HG03432 (cell line): ENCODE measurements at regions not wholly inside any gene's neighbourhood (a gene's known extent, or its start where the extent isn't known, plus 50 kb on each side); places are given as distances from the start of the nearest gene placed in this dataset.
A peak's percentile ranks its signal among the peaks of the same experiment; 100 is the strongest.

Experiments used
- ATAC-seq: cut with Tn5 transposase; IDR thresholded peaks from one replicate; pipeline ENCODE4 v1.9.1; 2021; ENCODE audit warnings: mild to moderate bottlenecking, moderate library complexity; ENCODE audit not compliant: unreplicated experiment

DNA sequence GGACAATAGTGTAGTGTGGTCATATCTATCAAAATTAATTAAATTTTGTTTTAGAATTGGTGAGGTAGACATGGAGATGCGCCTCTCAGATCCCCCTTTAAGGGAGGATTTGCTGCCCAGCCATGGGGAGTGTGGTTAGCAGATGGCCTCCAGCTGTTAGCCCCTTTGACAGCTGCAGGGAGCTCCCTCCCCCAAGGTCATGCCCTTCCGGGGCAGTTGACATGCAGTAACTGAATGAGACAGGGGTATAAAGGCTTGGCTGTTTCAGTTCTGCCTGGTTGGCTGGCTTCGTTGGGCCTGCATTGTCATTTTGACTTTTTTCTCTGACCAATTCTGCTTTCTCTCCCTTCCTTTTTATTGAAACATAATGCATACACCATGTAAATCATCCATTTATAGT lies 291.5 kb upstream of the SRRM4 start:
- peak; percentile 87 for ATAC-seq

DNA sequence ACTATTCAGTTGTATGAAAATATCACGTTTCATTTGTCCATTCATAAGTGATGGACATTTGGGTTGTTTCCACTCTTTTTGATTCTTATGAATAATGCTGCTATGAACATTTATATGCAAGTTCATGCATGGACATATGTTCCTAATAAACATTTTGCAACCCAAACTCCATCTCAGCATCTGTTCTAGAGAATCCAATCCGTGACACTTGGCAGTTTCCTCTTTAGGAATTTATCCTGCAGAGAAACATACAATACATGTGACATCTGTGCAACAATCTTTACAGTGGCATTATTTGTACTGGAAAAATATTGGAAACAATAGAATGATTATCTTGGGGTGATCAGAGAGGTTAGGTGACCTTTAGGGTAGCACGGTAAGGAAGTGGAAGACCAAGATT lies 290.8 kb upstream of the SRRM4 start:
- no peak for ATAC-seq

GRCh38 chr12:118694128-118694775 lies 287.1 kb upstream of the SRRM4 start:
- no peak for ATAC-seq

GRCh38 chr12:118704527-118705241 lies 276.7 kb upstream of the SRRM4 start:
- ATAC-seq: no peak

GRCh38 chr12:118706437-118706836 lies 274.9 kb upstream of the SRRM4 start:
- no peak for ATAC-seq

- ATAC-seq: no peak
Measured at GRCh38 chr12:118709946-118710345, 271.4 kb upstream of the SRRM4 start.

DNA sequence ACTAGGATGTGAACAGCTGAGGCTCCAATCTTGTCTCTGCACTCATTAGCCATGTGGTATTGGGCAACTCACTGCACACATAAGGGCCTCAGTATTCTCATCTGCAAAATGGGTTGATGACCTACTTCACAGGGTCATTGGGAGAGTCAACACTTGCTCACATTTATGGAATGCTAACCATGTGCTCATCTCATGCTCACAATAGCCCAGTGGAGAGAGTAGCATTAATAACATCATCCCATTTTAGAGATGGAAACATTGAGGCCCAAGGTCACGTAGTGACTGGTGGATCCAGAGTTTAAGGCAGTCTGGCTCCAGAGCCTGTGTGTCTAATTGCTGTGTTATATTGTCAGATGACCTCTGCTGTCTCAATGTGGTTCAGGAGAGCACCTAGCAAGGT lies 270.2 kb upstream of the SRRM4 start:
- ATAC-seq: no peak

DNA sequence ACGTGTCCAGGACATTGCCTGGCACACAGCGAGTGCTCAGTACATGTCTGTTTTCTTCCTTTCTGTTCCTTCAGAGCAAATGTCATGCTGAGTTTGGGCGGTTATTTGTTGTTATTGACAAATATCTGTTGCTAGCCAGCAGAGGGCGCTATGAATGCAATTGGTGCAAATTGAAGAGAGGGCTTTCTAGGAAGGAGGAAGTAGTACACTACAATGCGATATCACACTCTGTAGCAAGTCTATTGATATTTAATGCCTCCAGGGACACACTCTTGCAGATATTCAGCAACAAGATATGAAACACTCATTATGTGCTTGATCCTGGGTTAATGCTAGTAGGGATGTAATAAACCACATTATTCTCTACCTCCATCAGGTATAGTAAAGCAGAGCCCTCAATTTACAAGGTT lies 267.3 kb upstream of the SRRM4 start:
- ATAC-seq: peak; percentile 58

DNA sequence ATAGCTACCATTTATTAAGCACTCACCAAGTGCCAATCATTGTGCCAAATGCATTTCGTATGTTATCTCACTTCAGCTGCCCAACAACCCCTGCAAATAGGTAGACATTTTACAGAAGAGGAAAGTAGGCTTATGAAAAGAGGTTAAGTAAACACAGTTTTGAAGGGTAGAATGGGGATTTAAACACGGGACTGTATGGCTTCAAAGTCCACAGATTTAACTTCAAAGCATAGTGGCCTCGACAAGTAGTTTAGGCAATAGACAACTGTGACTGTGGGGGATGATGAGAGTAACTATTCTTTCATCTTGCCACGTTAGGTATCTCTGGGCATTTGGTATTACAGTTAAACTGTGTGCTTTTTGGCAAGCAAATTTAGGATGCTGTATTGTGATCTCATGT lies 266.8 kb upstream of the SRRM4 start:
- no peak for ATAC-seq

- ATAC-seq: no peak
Measured at GRCh38 chr12:118715647-118716046, 265.7 kb upstream of the SRRM4 start.

DNA sequence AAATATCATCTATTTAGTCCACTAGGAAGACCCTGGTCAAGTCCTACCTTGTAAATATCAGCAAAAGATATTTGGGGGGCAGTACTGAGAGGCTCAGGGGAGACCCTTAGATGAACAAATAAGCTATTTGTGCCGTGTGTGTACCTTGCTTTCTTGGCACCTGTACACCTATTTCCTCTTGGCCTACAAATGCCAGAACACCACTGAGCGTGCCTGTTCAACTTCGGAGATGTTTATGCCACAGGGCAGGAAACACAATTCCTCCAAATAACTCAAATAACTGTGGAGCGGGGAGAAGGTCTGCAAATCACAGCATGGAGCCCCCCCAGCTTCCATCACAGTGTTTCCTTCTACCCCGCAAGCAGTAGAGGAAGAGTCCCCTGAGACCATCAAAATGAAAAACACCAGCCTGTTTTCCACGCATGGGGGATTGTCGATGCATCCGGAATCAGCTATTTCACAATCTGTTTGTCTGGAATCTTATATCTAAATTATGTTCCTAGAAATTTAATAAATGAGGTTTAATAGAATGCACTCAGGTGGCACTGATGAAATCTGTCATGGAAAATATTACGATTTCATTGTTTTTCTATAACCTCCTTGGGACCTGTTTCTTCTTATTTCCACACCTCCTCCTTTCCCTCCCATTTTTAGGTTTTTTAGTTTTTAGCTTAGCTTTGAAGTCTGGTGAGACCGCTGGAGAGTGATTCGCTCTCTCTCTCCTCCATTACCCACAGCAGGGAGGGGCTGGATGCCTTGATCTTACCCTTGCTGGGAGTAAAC lies 254.0 kb upstream of the SRRM4 start:
- ATAC-seq: no peak

DNA sequence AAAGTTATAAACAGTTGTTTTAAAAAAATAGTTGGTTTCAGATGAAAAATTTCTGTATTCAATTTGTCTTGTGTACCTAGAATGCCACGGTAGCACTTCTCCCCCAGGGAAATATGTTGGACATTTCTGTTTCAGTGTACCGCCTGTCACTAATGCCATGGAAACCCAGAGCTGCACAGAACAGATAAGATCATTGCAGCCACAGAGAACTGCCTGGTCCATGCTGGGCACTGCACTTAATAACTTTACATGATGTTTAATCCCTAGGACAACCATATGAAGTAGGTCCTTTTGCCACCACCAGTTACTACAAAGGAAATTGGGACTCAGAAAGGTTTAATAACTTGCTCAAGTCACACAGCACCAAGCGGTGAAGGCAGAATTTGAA lies 253.4 kb upstream of the SRRM4 start:
- no peak for ATAC-seq

DNA sequence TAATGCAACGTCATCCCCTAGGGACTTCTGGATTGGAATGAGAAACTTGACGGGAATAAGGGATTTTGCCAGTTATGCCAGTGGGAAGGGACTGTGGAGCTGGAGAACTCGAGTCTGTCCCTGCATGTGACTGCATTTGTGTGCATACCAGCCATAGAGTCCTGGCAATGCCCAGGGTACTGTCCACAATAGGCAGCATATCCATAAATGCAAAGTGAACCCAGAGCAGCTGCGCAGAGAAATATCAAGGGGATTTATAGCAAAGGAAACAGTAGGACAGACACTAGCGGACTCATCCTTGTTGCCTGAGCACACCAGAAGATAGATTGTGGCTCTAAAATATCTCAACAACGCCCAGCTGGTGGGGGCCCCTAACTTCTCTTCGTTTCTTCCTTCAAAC lies 247.1 kb upstream of the SRRM4 start:
- no peak for ATAC-seq

DNA sequence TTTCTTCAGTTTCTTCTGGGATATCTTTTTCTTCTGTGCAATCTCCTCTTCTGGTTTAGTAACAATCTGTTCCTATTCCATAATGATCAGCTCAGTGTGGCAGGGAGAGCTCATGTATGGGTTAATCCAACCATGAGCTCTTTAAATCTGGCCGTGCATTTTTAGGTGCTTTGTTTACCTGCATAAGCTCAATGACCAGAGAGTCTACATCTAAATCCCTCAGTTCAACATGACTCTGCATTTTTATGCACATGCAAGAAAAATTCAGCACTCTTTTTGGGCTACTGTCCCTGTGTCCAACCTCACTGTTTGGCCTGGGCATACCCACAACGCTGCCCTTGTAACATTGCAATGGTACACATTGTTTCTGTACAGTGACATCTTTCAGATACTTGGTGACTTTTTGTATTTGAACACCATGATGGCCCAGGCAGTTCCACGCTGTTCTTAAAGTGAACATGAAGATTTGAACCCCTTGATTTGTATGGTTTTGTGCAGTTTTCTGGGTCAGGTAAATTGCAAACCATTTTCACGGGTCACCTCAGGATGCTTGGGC lies 243.3 kb upstream of the SRRM4 start:
- ATAC-seq: no peak

- ATAC-seq: no peak
Measured at GRCh38 chr12:118741194-118741593, 240.1 kb upstream of the SRRM4 start.

DNA sequence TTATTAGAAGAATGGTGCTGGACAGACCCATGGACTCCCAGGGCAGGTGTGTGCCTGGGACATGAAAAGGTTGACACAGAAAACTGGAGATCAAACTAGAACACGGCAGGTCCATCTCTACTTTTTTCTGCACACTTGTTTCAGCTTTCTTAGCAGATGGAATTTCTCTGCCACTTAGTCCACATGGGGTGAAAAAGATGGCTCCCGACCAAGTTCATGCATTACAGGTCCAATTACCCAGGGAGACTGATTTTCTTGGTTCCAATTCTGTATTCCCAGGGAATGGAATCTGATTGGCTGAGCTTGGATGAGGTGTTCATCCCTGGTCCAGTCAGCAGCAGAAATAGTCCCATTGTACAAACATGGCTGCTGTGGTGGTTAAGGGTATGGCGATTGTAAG lies 238.9 kb upstream of the SRRM4 start:
- no peak for ATAC-seq

DNA sequence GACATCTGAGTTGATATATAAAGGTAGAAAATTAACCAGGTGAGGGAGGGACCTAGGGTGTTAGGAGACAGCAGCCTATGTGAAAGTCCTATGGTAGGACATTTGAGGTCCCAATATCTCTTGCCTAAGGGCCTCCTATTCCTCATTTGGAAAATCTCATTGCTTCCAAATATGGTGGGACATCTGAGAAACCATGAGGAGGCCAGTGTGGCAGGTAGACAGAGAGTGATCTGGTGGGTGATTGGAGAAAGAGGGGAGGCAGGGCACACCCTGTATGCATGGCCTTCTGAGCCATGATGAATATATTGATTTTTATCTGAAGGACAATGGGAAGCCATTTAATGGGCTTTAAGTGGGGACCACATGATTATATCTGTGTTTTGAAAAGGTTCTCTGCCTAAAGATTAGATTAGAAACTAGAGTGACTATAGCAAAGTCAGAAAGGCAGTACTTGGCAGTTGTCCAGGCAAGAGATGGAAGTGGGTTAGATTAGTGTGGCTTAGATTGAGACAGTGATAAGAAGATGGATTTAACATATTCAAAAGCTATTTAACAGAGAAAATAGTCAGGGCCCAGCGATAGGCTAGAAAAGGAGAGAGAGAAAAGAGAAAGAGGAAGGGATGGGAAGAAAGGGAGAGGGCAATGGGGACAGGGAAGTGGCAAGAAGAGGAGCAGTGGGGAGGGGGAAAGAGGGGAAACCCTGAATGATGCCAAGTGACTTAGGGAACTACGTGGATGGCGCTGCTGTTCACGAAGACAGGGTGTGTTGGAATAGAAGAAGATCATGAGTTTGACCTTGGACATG lies 237.2 kb upstream of the SRRM4 start:
- no peak for ATAC-seq

- no peak for ATAC-seq
Measured at GRCh38 chr12:118746176-118746575, 235.2 kb upstream of the SRRM4 start.

DNA sequence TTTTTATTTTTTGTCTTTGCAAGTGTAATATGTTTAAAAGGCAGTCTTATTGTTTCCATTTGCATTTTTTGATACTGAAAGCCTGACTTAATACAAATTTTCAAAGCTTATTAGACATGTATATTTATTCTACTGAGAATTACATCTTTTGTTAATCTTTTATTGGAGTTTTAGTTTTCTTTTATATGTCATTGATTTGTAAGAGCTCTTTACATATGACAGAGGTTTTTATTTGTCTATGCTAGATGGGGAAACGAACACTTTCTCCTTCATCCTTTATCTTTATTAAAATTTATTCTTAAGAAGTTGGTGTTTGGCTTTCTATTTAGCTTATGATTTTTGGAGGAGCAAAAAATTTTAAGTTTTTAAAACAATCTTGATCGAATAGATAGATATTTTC lies 234.4 kb upstream of the SRRM4 start:
- no peak for ATAC-seq

- no peak for ATAC-seq
Measured at GRCh38 chr12:118747771-118748170, 233.6 kb upstream of the SRRM4 start.
